ENCODE measurements at regions not wholly inside any gene's neighbourhood (a gene's known extent, or its start where the extent isn't known, plus 50 kb on each side); places are given as distances from the start of the nearest gene placed in this dataset.

- DNase-seq (ENCODE audit: extremely low read depth, insufficient read length): no peak
- no peak overlapping the region for H3K4me3 ChIP-seq (replicated peaks; ENCODE audit: low read depth, low read length)
Measured at GRCh38 chr9:522658-523057, 308.0 kb downstream of the DOCK8 start.

GRCh38 chr9:523444-523843, 308.8 kb downstream of the DOCK8 start:
- no peak overlapping the region for H3K4me3 ChIP-seq (replicated peaks; ENCODE audit: low read depth, low read length)
- TF ChIP-seq CTCF (IDR thresholded peaks at IDR 0.05; ENCODE audit: insufficient read depth, low read length, poor library complexity, severe bottlenecking): no peak
- H3K27me3 ChIP-seq (replicated peaks; ENCODE audit: control insufficient read depth, insufficient read depth, low read length): no peaks in the 10 kb centered on the region
- DNase-seq (ENCODE audit: extremely low read depth, insufficient read length): no peak
- H3K36me3 ChIP-seq (ENCODE audit: control insufficient read depth, insufficient read depth, low read length): no peaks in the 10 kb centered on the region

More at GRCh38 chr9:522658-523057, 308.0 kb downstream of the DOCK8 start:
- Histone ChIP-seq H3K27me3 (replicated peaks; ENCODE audit: control insufficient read depth, insufficient read depth, low read length) (no peaks in the 10 kb centered on the region), H3K36me3 (ENCODE audit: control insufficient read depth, insufficient read depth, low read length) (no peaks in the 10 kb centered on the region)
- TF ChIP-seq CTCF (IDR thresholded peaks at IDR 0.05; ENCODE audit: insufficient read depth, low read length, poor library complexity, severe bottlenecking): no peak

- no peak for DNase-seq (ENCODE audit: extremely low read depth, insufficient read length)
- Histone ChIP-seq H3K4me3 (replicated peaks; ENCODE audit: low read depth, low read length) (no peak overlapping the region), H3K36me3 (ENCODE audit: control insufficient read depth, insufficient read depth, low read length) (no peaks in the 10 kb centered on the region), H3K27me3 (replicated peaks; ENCODE audit: control insufficient read depth, insufficient read depth, low read length) (no peaks in the 10 kb centered on the region)
- no peak for TF ChIP-seq CTCF (IDR thresholded peaks at IDR 0.05; ENCODE audit: insufficient read depth, low read length, poor library complexity, severe bottlenecking)
Measured at GRCh38 chr9:524008-524407, 309.3 kb downstream of the DOCK8 start.

GRCh38 chr9:526904-527591, 312.4 kb downstream of the DOCK8 start:
- H3K27me3 ChIP-seq (replicated peaks; ENCODE audit: control insufficient read depth, insufficient read depth, low read length): no peaks in the 10 kb centered on the region; the same call in 1 of the 2 replicates
- TF ChIP-seq CTCF (IDR thresholded peaks at IDR 0.05; ENCODE audit: insufficient read depth, low read length, poor library complexity, severe bottlenecking): no peak
- DNase-seq (ENCODE audit: extremely low read depth, insufficient read length): no peak
- H3K4me3 ChIP-seq (replicated peaks; ENCODE audit: low read depth, low read length): no peak overlapping the region
- H3K36me3 ChIP-seq (ENCODE audit: control insufficient read depth, insufficient read depth, low read length): no peaks in the 10 kb centered on the region

GRCh38 chr9:529731-530130, 311.8 kb upstream of the DMRT1 start:
- Histone ChIP-seq H3K27me3 (replicated peaks; ENCODE audit: control insufficient read depth, insufficient read depth, low read length) (no peaks in the 10 kb centered on the region; the same call in 1 of the 2 replicates), H3K4me3 (replicated peaks; ENCODE audit: low read depth, low read length) (no peak overlapping the region), H3K36me3 (ENCODE audit: control insufficient read depth, insufficient read depth, low read length) (no peaks in the 10 kb centered on the region)
- no peak for TF ChIP-seq CTCF (IDR thresholded peaks at IDR 0.05; ENCODE audit: insufficient read depth, low read length, poor library complexity, severe bottlenecking)
- no peak for DNase-seq (ENCODE audit: extremely low read depth, insufficient read length)

- Histone ChIP-seq H3K27me3 (replicated peaks; ENCODE audit: control insufficient read depth, insufficient read depth, low read length) (no peaks in the 10 kb centered on the region; the same call in 1 of the 2 replicates), H3K36me3 (ENCODE audit: control insufficient read depth, insufficient read depth, low read length) (no peaks in the 10 kb centered on the region), H3K4me3 (replicated peaks; ENCODE audit: low read depth, low read length) (no peak overlapping the region)
- DNase-seq (ENCODE audit: extremely low read depth, insufficient read length): no peak
- TF ChIP-seq CTCF (IDR thresholded peaks at IDR 0.05; ENCODE audit: insufficient read depth, low read length, poor library complexity, severe bottlenecking): no peak
Measured at GRCh38 chr9:530681-531080, 310.8 kb upstream of the DMRT1 start.
